Right cardiac atrium (tissue), 5 donors: ENCODE measurements at regions not wholly inside any gene's neighbourhood (a gene's known extent, or its start where the extent isn't known, plus 50 kb on each side); places are given as distances from the start of the nearest gene placed in this dataset.

Source experiments
- ATAC-seq, 2 donors: fragments of 200-7000 bp; cut with Tn5 transposase; one replicate each; pipeline versions ENCODE4 v1.8.0 to v1.9.1; 2020; ENCODE audit warnings: moderate library complexity in 2 of 2, mild to moderate bottlenecking in 1 of 2
- DNase-seq, 3 donors: peaks; one replicate each; pipeline ENCODE4 v3.0.0-alpha.2; 2020
- H3K27ac ChIP-seq: one replicate; pipeline ENCODE4 v1.5.1; 2013; ENCODE audit warnings: mild to moderate bottlenecking, low read length, control low read depth, moderate library complexity
- H3K27me3 ChIP-seq: one replicate; pipeline ENCODE4 v1.6.1; 2013; ENCODE audit not compliant: control insufficient read depth, insufficient read depth
- H3K4me1 ChIP-seq: one replicate; pipeline ENCODE4 v1.6.1; 2013; ENCODE audit warnings: low read length; ENCODE audit not compliant: control insufficient read depth, insufficient read depth
- H3K4me3 ChIP-seq: one replicate; pipeline ENCODE4 v1.5.1; 2013; ENCODE audit warnings: low read length, control low read depth
- H3K9me3 ChIP-seq: one replicate; pipeline ENCODE4 v1.6.1; 2013; ENCODE audit warnings: low read length; ENCODE audit not compliant: control insufficient read depth
- WGBS: extraction: QIAGEN DNeasy Blood & Tissue Kit; methylation state at CpG from one replicate; pipeline ENCODE4 v1.1.7; 2013; 5-methylcytosine and 5-hydroxymethylcytosine counted together
- intact Hi-C, 4 donors: fragments of 100-400 bp; cut with DNase I; formaldehyde crosslinking; loops; one replicate each; pipeline versions ENCODE4 v1.11.0 to v1.14.0; 2022 to 2023
- donor health status: healthy with polysubstance abuse.
- donor health status: DM: no; HTN: yes; CAD: no.
- donor health status: DM: no; HTN: no; CAD: no.
- donor health status: DM: no; HTN: yes; CAD: no; lungs with severe emphysema.
- donor health status: DM: yes; HTN: yes; CAD: no.

- ATAC-seq = peak; percentile 53 to 80
- intact Hi-C loops = no loop called here
- 70% methylated on average over 8 of the region's 8 CpGs for WGBS
Observed at GRCh38 chr12:18899678-18900317, 161.9 kb downstream of the CAPZA3 start.

DNA sequence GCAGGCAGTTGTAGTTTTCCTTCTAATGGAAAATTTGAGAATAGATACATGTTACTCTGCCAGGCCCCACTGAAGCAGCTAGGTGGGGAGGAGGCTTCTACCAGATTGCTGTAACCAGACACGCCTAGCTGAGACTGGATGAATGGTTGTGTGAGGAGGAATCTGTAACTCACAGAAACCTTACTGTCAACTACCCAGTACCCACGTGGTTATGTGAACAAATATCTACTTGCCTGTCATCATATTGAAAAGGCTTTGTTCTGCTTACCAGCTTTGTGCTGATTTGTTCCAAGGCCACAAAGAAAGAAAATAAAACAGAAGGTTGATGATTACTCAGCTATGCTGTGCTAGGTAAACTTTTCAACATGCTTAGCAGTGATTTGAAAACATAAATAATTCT, 167.2 kb downstream of the CAPZA3 start:
- H3K4me1 ChIP-seq = no peaks in the 10 kb centered on the region
- DNase-seq = no peak
- no peak overlapping the region for H3K4me3 ChIP-seq
- no peaks in the 10 kb centered on the region for H3K27me3 ChIP-seq
- WGBS = 67% methylated on average over 2 of the region's 2 CpGs
- ATAC-seq = no peak
- no peak overlapping the region for H3K27ac ChIP-seq
- intact Hi-C loops = no loop called here
- H3K9me3 ChIP-seq = no peaks in the 10 kb centered on the region

More at GRCh38 chr12:18899678-18900317, 161.9 kb downstream of the CAPZA3 start:
- DNase-seq = peak in 2 of 3 donors; percentile 16 to 46
- Histone ChIP-seq H3K9me3 (no peaks in the 10 kb centered on the region), H3K4me1 (no peaks in the 10 kb centered on the region), H3K27me3 (no peaks in the 10 kb centered on the region), H3K4me3 (no peak overlapping the region), H3K27ac (peak overlapping the region; percentile 39)

DNA sequence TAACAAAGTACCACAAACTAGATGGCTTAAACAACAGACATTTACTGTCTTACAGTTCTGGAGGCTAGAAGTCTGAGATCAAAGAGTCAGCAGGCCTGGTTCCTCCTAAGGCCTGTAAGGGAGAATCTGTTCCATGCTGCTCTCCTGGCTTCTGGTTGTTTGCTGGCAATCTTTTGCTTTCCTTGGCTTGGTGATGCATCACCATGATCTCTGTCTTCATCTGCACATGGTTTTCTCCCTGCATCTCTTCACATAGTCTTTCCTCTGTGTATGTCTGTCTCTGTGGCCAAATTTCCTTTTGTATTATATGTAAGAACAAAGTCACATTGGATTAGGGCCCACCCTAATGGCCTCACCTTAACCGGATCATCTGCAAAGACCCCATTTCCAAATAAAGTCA, 168.5 kb downstream of the CAPZA3 start:
- Histone ChIP-seq H3K4me3 (no peak overlapping the region), H3K27me3 (no peaks in the 10 kb centered on the region), H3K27ac (no peak overlapping the region), H3K9me3 (no peaks in the 10 kb centered on the region), H3K4me1 (no peaks in the 10 kb centered on the region)
- ATAC-seq (peak in 1 of 2 donors; percentile 38), DNase-seq (no peak)
- 87% methylated on average over 1 of the region's 1 CpG for WGBS
- intact Hi-C loops = no loop called here

- intact Hi-C loops = no loop called here
- 71% methylated on average over 5 of the region's 5 CpGs for WGBS
- DNase-seq (peak in 2 of 3 donors; percentile 24 to 67), ATAC-seq (peak; percentile 61)
- Histone ChIP-seq H3K27me3 (no peaks in the 10 kb centered on the region), H3K4me1 (no peaks in the 10 kb centered on the region), H3K27ac (peak overlapping the region; percentile 51), H3K4me3 (no peak overlapping the region), H3K9me3 (no peaks in the 10 kb centered on the region)
Observed at GRCh38 chr12:18907127-18907526, 169.2 kb downstream of the CAPZA3 start.

- Histone ChIP-seq H3K27ac (peak overlapping the region; percentile 51), H3K9me3 (no peaks in the 10 kb centered on the region), H3K4me3 (no peak overlapping the region), H3K27me3 (no peaks in the 10 kb centered on the region), H3K4me1 (no peaks in the 10 kb centered on the region)
- WGBS = 74% methylated on average over 7 of the region's 7 CpGs
- intact Hi-C loops = no loop called here
- DNase-seq (no peak), ATAC-seq (peak; percentile 74 to 83)
Observed at GRCh38 chr12:18907728-18908127, 169.8 kb downstream of the CAPZA3 start.

DNA sequence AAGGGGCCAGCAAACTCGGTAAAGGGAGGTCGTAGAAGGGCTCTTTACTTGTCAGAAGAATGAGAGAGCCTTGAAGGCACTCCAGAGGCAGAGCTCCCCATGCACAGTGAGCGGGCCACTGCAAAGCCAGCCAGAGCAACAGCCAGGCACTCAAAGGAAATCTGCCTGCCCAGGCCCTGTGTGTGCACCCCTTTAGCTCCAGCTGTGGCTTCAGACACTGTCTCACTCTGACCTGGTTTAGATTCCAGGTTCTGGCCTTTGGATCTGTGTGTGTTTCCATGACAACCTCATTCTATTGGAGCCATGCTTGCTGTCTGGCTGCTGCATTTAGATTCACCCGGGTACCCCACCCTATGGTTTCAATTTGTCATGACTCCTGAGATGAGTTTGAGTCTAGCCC, 170.3 kb downstream of the CAPZA3 start:
- Histone ChIP-seq H3K27ac (peak overlapping the region; percentile 89), H3K9me3 (no peaks in the 10 kb centered on the region), H3K27me3 (no peaks in the 10 kb centered on the region), H3K4me3 (no peak overlapping the region), H3K4me1 (no peaks in the 10 kb centered on the region)
- intact Hi-C loops = no loop called here
- WGBS = 68% methylated on average over 4 of the region's 4 CpGs
- DNase-seq = peak; percentile 25 to 66 (median 50)
- peak; percentile 64 to 69 for ATAC-seq

DNA sequence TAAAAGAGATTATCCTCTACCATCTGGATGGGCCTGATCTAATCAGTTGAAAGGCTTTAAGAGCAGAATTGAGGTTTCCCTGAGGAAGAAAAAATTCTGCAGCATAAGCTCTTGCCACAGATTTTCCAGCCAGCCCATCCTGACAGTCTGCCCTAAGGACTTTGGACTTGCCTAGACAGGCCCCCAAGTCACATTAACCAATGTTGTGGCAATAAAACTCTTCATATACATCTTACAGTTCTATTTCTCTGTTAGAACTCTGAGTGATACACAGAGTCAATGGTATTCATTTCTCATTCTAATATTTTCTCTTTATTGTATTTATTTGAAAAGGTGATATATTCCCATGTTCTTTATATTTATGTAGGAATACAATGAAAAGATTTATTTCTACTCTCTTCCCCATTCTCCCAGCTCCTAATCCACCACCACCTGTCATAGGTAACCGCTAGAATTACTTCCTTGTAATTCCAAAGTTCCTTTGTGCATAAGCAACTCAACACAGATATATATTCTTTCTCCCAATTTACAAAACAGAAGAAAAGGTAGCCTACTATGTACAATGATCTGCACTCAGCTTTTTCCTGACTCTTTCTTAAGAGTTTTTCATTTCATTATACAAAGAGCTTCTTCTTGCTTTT, 182.1 kb downstream of the CAPZA3 start:
- Histone ChIP-seq H3K4me1 (no peaks in the 10 kb centered on the region), H3K27me3 (no peaks in the 10 kb centered on the region), H3K27ac (no peak overlapping the region), H3K9me3 (no peaks in the 10 kb centered on the region), H3K4me3 (no peak overlapping the region)
- DNase-seq = no peak
- WGBS = 92% methylated on average over 1 of the region's 1 CpG
- ATAC-seq = no peak
- intact Hi-C loops = no loop called here

- DNase-seq = no peak
- Histone ChIP-seq H3K27ac (no peak overlapping the region), H3K4me1 (no peaks in the 10 kb centered on the region), H3K9me3 (no peaks in the 10 kb centered on the region), H3K27me3 (no peaks in the 10 kb centered on the region), H3K4me3 (no peak overlapping the region)
- ATAC-seq = no peak
- WGBS = 85% methylated on average over 4 of the region's 4 CpGs
- intact Hi-C loops = no loop called here
Observed at GRCh38 chr12:18922851-18923250, 184.9 kb downstream of the CAPZA3 start.

DNA sequence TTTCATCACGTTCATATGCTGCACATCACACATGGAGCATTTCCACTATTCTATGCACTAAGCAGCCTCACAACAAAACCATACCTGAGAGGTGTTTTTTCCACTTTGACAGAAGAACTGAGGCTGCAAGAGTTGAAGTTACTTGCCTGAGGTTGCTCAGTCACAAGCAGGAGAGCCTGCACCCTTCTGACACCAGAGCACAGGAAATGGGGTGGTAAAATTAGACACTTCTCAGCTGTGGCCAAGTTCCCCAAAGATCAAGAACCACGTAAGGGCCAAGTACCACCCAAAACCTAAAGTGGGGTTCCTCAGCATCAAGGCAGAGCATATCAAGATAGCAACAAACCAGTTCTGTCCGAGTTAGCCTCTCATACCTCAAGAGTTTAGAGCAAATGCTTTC, 185.8 kb downstream of the CAPZA3 start:
- 67% methylated on average over 3 of the region's 3 CpGs for WGBS
- intact Hi-C loops = no loop called here
- no peak overlapping the region for H3K4me3 ChIP-seq

GRCh38 chr12:18926188-18926587, 188.3 kb downstream of the CAPZA3 start:
- no peaks in the 10 kb centered on the region for H3K9me3 ChIP-seq
- no peak overlapping the region for H3K27ac ChIP-seq
- 94% methylated on average over 7 of the region's 7 CpGs for WGBS
- H3K27me3 ChIP-seq = no peaks in the 10 kb centered on the region
- no peak for ATAC-seq
- DNase-seq = no peak
- H3K4me3 ChIP-seq = no peak overlapping the region
- H3K4me1 ChIP-seq = no peaks in the 10 kb centered on the region
- intact Hi-C loops = no loop called here

More for the DNA sequence above, 185.8 kb downstream of the CAPZA3 start:
- DNase-seq (no peak), ATAC-seq (no peak)
- Histone ChIP-seq H3K27me3 (no peaks in the 10 kb centered on the region), H3K27ac (no peak overlapping the region), H3K4me1 (no peaks in the 10 kb centered on the region), H3K9me3 (no peaks in the 10 kb centered on the region)

- 60% methylated on average over 2 of the region's 2 CpGs for WGBS
- Histone ChIP-seq H3K27me3 (no peaks in the 10 kb centered on the region), H3K9me3 (no peaks in the 10 kb centered on the region), H3K4me3 (no peak overlapping the region), H3K4me1 (no peaks in the 10 kb centered on the region), H3K27ac (no peak overlapping the region)
- intact Hi-C loops = no loop called here
- ATAC-seq (no peak), DNase-seq (no peak)
Observed at GRCh38 chr12:18932211-18932610, 194.3 kb downstream of the CAPZA3 start.
